HG03108 (cell line): ENCODE measurements at regions not wholly inside any gene's neighbourhood (a gene's known extent, or its start where the extent isn't known, plus 50 kb on each side); places are given as distances from the start of the nearest gene placed in this dataset.
"Not testable (repeated sequence)": the region's sequence is repeated elsewhere in the genome, so short reads cannot be mapped to it uniquely, and the experiment has no call there.

Experiments used
- ATAC-seq: cut with Tn5 transposase; IDR thresholded peaks from one replicate; pipeline ENCODE4 v1.9.1; 2021; ENCODE audit warnings: moderate library complexity; ENCODE audit not compliant: unreplicated experiment

- no peak for ATAC-seq
These were observed 1364.9 kb upstream of the MIR17HG start for GRCh38 chr13:89982407-89983095.

DNA sequence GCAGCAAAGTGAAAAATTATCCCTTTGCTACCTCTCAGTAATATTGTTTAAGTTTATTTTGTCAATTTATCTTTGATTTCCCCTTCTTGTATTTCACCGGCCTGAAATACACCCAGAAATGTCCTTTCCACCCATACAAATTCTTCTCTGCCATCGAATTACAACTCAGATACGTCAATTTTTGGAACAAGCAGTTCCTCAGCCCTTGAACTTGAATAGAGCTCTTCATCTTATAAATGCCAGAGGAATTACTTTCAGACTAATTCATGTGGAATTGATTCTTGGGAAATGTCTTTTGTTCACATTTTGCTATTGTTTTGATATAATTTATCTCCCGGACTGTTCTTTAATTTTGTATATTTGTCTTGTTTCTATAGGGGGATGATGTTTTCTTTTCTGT, 1359.3 kb upstream of the MIR17HG start:
- no peak for ATAC-seq

- no peak for ATAC-seq
These were observed 1343.9 kb upstream of the MIR17HG start for GRCh38 chr13:90003566-90003965.

GRCh38 chr13:90008707-90009149, 1338.8 kb upstream of the MIR17HG start:
- no peak for ATAC-seq

- ATAC-seq: no peak
These were observed 1333.4 kb upstream of the MIR17HG start for GRCh38 chr13:90014038-90014437.

- ATAC-seq: no peak
These were observed 1331.7 kb upstream of the MIR17HG start for GRCh38 chr13:90015565-90016507.

DNA sequence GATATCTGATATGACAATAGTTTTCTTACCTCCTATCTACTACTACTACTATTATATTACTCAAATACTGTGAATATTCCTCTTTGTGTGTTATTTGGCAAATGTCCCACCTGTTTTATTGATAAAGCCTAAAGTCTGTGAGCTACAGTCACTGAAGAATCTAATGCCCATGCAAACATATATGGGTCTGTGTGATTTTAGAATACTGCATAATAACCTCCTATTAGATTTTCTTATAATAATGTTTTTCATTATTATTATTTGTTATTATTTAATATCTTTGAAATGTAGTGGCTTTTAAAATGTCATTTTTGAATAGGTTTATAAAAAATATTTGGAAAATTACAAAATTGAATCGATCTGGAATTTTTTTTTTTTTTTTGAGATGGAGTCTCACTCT, 1330.8 kb upstream of the MIR17HG start:
- ATAC-seq: no peak

DNA sequence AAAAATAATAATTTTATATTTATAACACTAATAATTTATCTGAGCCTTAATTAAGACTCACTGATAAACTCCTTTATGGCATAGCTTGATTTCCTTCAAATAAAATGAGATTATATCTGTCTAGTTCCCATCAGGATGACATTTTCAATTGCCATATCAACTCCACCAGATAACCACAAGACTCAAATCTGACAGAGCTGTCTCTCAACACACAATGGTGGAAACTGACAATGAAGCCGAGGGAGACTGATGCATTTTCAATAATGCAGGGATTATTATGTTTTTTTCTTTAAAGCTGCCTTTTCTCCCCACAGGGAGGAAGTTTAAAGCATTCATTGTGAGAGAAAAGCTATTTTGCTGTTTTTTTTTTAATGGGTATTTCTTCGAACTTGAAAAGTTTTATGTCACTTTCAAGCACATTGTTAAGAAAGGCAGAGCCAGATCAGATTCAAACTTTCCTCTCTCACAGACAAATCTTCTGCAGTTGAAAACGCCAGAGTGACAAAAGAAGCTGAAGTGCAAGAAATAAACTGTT, 1326.9 kb upstream of the MIR17HG start:
- no peak for ATAC-seq

- ATAC-seq: no peak
These were observed 1320.1 kb upstream of the MIR17HG start for GRCh38 chr13:90027409-90027808.

GRCh38 chr13:90032313-90032712, 1315.2 kb upstream of the MIR17HG start:
- ATAC-seq: no peak

DNA sequence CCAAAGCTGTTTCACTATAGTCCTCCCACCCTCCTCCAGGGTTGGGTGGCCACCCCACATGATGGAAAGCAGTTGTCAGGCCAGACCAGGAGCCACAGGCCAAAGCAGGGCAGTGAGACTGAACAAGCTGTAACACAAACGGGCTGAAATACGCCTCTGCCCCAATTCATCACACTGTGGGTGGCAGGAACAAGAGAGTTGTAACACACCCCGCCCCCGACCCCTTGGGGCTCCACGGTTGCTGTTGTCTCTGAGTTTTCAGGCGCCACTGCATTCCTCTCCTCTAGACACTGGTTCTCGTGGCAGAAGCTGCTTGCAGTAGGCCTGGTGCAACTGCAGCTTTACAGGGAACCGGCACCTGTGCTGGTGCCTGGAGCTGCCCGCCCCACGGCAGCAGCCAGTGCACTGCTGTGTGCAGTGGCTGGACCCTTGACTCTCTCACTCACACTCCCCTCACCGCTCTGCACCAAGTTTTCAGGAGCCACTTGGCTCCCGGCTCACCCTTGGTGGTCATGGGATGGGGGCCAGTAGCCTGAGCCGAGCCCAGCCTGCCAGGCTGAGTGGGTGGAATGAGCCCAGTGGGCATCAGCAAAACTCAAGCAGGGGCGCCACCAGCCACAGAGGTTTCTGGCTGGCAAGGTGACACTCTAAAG, 1314.5 kb upstream of the MIR17HG start:
- ATAC-seq: no peak

DNA sequence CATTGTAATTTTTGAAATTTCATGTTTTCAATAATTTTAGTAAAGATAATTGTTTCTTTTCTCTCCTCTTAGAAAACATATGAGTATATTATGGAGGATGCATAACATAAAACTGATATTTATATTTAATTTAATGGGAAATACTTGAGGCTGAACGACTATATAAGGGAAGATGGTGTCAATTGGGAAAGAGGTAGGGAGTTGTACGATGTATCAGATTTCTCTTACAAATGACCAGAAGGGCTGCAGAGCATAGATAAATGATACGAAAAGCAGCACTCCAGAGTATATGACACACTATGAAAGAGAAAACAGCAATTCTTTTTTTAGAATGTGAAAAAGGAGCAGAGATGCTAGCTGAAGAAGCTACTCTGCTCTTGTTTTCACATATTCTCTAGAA, 1308.0 kb upstream of the MIR17HG start:
- ATAC-seq: no peak

DNA sequence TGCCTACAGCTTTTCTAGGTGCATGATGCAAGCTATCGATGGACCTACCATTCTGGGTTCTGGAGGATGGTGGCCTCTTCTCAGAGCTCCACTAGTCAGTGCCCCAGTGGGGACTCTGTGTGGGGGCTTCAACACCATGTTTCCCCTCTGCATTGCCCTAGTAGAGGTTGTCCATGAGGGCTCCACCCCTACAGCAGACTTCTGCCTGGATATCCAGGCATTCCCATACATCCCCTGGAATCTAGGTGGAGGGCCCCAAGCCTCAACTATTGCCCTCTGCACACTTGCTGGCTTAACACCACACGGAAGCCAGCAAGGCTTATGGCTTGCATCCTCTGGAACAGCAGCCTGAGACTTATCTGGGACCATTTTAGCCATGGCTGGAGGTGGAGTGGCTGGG, 1299.9 kb upstream of the MIR17HG start:
- no peak for ATAC-seq

DNA sequence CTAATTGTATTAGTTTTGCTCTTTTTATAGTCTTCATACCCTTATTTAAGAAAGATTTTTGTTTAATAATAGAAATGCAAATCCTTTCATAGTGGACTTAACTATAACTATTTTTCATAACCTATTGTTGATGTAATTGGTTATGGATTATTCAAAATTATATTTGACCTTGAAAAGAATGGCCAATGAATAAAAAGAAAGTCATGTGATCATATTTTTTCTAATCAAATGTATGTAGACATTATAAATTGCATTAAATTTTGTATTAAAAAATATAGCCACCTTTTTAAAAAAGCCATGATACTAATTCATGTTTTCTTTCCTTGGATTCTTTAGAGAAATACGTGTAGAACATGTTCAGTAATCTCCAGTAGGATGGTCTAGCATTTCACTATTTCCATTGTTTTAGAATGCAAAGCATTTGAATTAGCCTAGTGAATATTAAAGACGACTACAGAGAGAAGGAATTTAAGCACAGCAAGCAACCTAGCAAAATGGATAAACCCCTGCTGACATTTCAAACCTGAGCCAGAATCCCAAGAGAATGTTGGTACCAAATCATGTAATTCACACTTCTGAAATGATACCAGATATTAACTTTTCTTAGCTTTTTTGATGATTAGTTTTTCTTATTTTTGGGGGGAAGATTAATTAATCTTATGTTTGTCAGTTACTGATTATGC, 1297.4 kb upstream of the MIR17HG start:
- ATAC-seq: no peak

GRCh38 chr13:90055121-90055520, 1292.4 kb upstream of the MIR17HG start:
- no peak for ATAC-seq

DNA sequence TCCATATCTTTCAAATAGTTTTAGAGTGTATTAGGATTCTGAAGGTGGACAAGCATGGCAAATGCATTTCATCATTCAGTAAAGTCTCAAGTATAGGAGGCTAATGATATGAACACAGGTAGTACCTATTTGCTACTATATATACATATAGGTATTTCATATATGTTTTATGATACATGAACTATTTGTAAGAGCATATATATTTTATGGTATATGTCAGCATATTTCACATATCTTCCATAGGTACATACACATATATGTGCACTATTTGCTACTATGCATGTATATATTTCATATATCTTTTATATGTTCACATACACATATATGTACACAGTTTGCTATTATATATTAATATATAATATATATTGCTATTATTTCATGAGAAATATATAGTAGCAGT, 1291.7 kb upstream of the MIR17HG start:
- ATAC-seq: no peak

DNA sequence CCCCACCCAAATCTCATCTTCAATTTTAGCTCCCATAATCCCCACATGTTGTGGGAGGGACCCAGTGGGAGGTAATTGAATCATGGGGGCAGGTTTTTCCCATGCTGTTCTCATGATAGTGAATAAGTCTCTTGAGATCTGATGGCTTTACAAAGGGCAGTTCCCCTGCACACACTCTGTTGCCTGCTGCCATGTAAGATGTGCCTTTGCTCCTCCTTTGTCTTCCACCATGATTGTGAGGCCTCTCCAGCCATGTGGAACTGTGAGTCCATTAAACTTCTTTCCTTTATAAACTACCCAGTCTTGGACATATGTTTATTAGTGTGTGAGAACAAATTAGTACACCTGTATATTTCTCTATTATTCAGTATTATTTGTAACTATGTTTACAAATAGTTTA, 1283.3 kb upstream of the MIR17HG start:
- not testable (repeated sequence) for ATAC-seq

- no peak for ATAC-seq
These were observed 1278.8 kb upstream of the MIR17HG start for GRCh38 chr13:90068658-90069057.

GRCh38 chr13:90070362-90070761, 1277.1 kb upstream of the MIR17HG start:
- ATAC-seq: no peak

- ATAC-seq: no peak
These were observed 1276.5 kb upstream of the MIR17HG start for GRCh38 chr13:90070837-90071525.
